CD4-positive, alpha-beta T cell treated with Interleukin-2 at 100 ng/mL for 4 hours (primary cell): ENCODE measurements at regions not wholly inside any gene's neighbourhood (a gene's known extent, or its start where the extent isn't known, plus 50 kb on each side); places are given as distances from the start of the nearest gene placed in this dataset.
"Not testable (repeated sequence)": the region's sequence is repeated elsewhere in the genome, so short reads cannot be mapped to it uniquely, and the experiment has no call there.

ENCODE experiments used
- DNase-seq: peaks from one replicate; pipeline ENCODE4 v3.0.0-alpha.2; 2020; ENCODE audit warnings: low spot score

DNA sequence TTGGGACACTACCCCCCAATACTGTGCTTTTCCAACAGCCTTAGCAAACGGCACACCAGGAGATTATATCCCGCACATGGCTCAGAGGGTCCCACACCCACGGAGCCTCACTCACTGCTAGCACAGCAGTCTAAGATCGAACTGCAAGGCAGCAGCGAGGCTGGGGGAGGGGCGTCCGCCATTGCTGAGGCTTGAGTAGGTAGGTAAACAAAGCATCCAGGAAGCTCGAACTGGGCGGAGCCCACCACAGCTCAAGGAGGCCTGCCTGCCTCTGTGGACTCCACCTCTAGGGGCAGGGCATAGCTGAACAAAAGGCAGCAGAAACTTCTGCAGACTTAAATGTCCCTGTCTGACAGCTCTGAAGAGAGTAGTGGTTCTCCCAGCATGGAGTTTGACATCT, 447.3 kb upstream of the RAB6C start:
- DNase-seq = not testable (repeated sequence)

DNA sequence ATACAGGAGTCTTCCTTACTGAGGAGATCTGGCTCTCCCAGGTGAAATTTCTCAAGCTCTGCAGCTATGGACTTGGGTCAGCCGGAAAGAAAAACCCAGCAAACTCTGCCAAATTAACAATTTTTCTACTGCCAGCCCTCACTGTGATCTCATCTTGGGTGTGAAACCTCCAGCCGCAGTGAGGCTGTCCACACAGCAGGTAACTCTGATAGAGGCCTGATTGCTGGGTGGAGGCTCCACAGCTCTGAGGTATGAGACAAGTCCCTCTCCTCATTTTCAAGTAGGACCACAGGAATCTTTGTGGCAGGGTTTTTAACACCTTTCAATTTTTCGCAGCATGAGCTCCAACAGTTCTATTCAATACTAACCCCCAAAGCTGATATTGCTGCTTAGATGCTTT, 430.6 kb upstream of the RAB6C start:
- DNase-seq = no peak

GRCh38 chr2:129550536-129550935, 428.9 kb upstream of the RAB6C start:
- no peak for DNase-seq

DNA sequence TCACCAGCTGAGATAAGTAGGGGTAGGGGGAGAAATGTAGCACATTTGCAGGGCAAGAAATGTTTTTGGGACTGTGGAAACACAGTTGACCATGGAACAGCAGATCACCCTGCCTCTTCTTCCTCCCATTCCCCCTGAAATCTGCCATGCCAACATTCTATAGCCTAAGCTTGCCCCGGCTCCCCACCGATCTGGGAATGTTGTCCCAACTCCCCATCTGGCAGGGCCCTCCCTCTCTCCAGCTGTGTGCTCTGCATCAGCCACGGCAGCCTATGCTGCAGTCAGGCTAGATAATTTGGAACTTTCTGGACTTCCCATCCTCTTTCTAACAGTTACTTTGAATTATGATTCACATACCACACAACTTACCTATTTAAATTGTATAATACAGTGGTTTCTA, 425.1 kb upstream of the RAB6C start:
- DNase-seq = no peak

GRCh38 chr2:129559101-129559500, 420.4 kb upstream of the RAB6C start:
- no peak for DNase-seq

DNA sequence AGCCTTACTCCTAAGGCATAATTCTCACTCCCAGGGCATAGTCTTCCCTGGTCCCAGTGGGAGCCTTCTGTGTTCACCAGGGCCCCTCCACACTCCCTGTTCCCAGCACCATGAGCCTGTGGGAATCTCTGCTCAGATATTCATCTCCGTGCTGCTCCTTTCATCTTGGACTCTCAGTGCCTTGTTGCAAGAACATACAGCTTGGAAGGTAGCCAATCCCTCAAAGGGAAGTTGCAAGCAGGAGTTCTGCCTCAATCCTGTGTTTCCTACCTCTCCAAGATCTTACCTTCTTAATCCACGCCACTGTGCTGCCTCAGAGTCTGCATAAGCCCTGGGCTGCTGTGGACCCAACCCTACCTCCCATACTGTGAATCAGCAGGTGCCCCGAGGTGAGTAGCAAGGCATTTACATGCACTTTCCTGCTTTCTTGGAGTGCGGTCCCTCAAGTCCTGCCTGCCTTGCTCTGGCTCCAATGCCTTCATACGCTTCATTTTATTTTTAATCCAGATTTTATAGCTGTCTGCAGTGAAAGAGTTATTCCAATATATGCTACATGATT, 413.8 kb upstream of the RAB6C start:
- no peak for DNase-seq

- DNase-seq = not testable (repeated sequence)
These were observed 408.7 kb upstream of the RAB6C start for GRCh38 chr2:129570812-129571211.

GRCh38 chr2:129575431-129575830, 404.0 kb upstream of the RAB6C start:
- DNase-seq = no peak

GRCh38 chr2:129575880-129576279, 403.6 kb upstream of the RAB6C start:
- DNase-seq = no peak

GRCh38 chr2:129580001-129580400, 399.5 kb upstream of the RAB6C start:
- no peak for DNase-seq

DNA sequence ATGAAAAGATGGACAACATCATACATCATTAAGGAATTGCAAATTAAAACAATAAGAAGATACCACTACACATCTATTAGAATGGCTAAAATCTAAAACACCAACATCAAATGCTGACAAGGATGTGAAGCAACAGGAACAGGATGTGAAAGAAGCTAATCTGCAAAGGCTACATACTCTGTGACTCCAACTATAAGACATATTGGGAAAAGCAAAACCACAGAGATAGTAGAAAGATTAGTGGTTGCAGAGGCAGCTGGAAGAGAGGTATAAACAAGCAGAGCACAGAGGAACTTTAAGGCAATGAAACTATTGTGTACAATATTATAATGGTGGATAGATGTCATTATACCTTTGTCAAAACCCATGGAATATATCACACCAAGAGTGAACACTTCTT, 393.7 kb upstream of the RAB6C start:
- DNase-seq = no peak

GRCh38 chr2:129587426-129588064, 391.9 kb upstream of the RAB6C start:
- no peak for DNase-seq

DNA sequence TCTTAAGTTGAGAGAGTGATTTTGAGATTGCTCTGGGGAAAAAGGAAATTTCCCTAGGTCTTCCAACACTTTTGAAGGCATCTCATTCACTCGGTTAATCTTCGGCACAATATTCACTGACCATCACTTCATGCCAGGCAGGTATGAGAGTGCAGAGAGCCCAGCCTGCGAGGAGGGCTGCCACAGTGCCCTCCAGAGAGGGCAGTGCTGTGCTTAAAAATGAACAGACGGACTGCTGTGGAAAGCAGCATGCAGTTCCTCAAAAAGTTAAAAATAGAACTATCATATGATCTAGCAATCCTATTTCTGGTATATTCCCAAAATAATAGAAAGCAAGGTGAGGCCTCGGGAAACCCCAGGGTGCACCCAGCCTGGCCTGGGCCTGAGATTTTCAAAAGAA, 374.9 kb upstream of the RAB6C start:
- DNase-seq = no peak

DNA sequence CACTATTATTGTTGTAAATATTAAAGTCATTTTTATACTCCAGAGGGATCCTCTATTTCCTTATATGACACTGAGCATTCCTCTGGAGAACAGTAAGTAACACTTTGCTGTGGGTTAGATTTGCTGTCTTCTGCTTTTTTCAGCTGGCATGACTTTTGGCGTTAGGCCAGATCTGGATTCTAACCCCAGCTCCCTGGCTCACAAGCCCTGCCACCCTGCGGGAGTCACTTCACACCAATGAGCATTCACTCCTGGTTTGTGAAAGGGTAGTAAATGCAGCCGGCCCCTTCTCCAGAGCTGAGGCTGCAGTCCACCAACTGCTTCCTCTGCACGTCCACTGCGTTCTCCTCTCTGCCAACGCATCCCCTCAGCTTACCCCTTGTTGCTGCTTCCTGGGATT, 373.8 kb upstream of the RAB6C start:
- DNase-seq = no peak

DNA sequence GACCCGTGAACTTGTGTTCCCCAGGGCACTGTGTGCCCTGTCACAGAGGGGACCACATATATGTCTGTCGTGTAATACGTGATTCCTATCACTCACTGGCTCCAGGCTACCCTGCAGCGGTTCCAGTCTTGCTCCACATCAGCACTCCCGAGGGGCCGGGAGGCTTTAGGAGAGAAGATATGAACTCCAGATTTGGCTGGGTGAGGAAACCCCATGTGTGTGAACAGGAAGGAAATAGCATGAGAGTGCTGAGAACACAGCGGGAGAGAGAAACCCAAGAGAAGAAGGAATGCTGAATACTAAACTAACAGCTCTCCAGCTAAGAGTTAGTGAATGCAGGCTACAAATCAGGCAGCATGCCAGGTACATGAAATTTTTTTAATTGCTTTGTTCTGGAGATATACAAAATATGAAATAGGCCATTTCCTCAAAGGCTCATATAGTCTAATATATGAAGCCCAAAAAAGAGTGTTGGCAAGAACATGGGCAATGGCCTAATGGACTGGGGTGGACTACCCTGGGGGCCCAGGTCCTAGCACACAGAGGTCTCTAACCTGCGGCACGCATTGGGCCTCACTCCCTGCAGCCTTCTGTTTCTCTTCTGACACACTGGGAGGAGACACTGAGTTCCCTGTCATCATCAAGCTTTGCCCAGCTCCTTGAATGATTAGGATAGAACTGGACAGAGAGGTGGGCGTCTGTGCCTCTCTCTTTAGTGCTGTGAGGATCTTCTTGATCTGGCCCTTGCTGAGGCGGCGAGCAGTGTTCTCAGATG, 372.8 kb upstream of the RAB6C start:
- no peak for DNase-seq

- no peak for DNase-seq
These were observed 370.2 kb upstream of the RAB6C start for GRCh38 chr2:129609224-129609623.

GRCh38 chr2:129610766-129611165, 368.7 kb upstream of the RAB6C start:
- no peak for DNase-seq

DNA sequence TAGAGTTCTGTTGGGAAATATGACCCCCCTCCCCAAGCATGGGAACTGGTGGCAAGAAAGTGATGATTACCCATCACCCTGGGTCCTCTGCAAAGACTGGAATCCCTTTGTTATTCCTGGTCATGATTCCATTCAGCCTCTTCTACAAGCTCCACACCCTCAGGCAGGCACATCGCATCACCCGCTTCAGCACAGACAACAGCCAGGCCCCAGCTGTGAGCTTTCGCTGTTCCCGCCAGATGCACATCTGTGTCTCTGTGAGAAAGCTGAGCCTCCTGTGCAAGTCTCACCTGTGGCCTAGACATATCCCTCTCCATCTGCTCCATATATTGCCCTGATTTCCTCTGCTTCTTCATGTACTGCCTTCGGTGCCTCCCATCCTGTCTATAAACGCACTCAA, 368.0 kb upstream of the RAB6C start:
- no peak for DNase-seq

- DNase-seq = no peak
These were observed 360.0 kb upstream of the RAB6C start for GRCh38 chr2:129619471-129619870.

GRCh38 chr2:129620411-129620810, 359.1 kb upstream of the RAB6C start:
- no peak for DNase-seq

DNA sequence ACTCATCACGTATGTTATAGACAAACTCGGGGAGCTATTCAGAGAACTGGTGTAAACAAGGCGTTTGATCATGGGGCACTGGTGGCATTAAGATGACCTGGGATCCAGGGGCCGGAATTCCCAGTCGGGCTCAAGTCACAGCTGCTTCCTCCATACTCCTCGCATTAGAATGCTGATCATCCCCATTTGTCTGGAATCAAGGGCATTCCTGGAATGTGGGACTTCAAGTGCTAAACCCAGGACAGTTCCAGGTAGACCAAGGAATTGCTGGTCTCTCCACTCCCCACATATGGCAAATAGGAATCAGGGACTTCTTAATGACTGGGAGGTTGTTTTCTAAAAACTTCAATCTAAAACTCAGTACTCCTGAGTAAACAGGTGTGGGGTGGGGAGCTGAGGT, 355.7 kb upstream of the RAB6C start:
- no peak for DNase-seq

- no peak for DNase-seq
These were observed 352.0 kb upstream of the RAB6C start for GRCh38 chr2:129627437-129627836.

- no peak for DNase-seq
These were observed 342.8 kb upstream of the RAB6C start for GRCh38 chr2:129636692-129637091.

GRCh38 chr2:129641371-129641770, 338.1 kb upstream of the RAB6C start:
- no peak for DNase-seq
